OCI-M1 (cell line): ENCODE measurements at regions not wholly inside any gene's neighbourhood (a gene's known extent, or its start where the extent isn't known, plus 50 kb on each side); places are given as distances from the start of the nearest gene placed in this dataset.
A peak's percentile ranks its signal among the peaks of the same experiment; 100 is the strongest.

Experiments
- DNase-seq: peaks from one replicate; lab custom pipeline; 2025; lab: John Stamatoyannopoulos, UW

DNA sequence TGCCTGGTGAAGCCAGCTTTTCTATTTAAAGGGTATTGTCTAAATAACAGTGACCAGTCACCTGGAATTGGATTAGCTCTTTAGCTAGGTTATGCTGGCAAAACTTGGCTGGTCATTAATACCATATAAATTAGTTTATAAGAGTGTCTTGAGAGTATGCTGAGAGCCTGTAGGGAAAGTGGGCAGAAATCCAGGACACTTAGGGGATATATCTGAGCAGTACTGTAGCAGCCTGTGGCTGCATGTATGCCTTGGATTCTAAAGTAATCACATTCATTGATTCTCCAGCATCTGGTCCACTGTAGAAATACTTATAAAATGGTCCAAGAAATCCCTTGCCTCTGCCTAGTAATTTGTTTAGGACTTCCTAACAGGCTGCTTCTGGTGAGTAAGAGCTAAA lies 288.9 kb upstream of the DMAC1 start:
- DNase-seq = no peak

DNA sequence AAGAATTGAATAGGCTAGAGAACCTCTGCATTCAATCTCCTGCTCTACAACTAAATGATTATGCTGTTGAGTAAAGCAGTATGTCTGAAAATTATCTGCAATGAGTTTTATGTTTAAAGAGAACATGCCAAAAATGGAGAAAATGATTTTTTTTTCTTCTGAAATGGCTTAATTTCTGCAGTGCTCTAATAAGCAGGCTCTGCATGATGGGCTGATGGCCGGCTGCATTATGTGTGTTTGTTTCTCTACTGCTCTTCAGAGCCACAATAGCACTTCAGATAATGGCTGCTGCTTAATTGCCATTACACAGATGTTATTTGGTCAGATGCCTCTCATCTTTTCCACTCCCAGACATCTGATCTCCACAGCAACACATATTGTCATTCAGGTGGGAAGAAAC lies 286.4 kb upstream of the DMAC1 start:
- no peak for DNase-seq

DNA sequence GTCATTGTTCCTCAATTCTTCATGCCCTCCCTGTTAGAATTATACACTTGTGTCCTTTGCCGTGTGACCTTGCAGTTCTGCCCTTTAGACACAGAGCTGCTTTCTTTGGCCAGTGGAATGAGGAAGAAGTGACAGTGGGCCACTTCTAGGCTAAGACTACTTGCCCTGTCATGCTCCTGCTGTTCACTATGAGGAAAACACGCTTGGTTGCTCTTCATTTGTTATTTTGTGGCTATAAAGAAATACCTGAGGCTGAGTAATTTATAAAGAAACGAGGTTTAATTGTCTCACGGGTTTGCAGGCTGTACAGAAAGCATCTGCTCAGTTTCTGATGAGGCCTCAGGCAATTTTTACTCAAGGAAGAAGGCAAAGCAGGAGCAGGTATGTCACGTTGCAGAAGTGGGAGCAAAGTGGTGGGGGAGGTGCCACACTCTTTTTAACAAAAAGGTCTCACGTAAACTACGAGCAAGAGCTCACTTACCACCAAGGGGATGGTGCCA lies 279.1 kb upstream of the DMAC1 start:
- DNase-seq = peak; percentile 96

DNA sequence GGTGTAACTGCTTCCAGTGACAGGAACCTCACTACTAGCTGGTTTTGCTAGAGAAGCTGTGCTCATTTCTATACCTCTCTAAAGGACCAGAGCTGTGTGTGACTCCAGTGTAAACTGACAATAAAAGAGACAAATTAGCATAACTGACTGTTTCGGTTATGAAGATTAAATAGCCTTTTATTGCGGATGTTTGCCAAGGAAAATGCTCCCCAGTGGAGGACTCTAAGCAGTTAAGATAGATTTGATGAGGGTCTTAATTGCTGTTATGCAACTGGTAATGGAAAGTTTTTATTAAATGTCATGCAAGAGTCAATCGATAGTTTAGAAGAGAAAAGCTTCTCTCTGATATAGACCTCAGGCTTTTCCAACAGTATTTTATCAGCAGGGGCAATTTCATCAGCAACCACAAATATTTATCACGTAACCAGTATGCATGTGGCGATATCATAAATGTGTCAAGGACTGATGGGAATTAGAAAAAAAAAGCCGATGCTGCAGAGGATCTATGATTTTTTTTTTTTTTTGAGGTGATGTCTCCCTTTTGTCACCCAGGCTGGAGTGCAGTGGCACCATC lies 275.2 kb upstream of the DMAC1 start:
- no peak for DNase-seq

DNA sequence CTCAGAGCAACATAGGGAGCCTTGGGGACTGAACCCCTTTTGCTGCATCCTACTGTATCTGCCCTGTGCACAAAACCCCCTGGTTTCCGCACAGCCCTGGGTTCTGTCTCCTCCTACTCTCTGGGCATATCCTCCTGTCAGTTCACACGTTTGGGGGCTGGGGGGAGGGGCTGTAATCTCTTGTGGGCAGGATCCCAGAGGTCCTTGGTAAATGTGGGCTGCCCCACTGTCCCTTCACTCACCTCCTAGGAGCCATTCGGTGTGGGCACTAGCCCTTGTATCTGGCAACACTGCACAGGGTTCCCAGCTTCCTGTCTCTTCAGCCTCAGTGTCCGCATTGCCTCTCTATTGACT lies 271.8 kb upstream of the DMAC1 start:
- DNase-seq = no peak

DNA sequence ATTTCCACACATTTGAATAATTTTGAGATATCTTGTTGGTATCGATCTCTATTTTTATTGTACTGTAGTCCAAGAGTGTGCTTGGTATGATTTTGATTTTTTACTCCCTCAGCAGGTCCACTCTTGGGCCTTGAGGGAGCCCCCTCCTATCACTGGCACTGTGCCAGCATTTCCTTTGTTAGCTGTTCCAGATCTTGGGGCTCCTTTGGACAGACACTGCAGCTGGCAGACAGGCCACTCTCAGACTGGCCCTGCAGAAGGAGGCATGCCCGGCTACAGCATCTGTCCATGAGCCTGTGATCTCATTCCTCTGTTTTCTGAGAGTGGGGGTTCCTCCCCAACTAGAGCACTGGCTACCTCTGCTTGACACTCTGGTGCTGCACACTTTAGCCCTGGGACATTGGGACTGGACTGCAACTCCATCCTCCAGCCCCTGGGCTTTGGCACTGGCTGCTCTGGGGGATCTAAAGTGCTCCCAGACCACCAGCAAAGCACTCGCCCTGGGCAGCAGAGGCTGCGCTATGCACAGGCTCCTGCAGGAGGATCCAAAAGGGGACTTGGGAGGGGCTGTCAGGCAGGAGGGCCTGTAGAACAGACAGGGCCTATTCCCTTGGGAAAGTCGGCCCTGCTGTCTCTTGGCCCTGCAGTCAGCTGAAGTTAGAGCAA lies 271.3 kb upstream of the DMAC1 start:
- no peak for DNase-seq

DNA sequence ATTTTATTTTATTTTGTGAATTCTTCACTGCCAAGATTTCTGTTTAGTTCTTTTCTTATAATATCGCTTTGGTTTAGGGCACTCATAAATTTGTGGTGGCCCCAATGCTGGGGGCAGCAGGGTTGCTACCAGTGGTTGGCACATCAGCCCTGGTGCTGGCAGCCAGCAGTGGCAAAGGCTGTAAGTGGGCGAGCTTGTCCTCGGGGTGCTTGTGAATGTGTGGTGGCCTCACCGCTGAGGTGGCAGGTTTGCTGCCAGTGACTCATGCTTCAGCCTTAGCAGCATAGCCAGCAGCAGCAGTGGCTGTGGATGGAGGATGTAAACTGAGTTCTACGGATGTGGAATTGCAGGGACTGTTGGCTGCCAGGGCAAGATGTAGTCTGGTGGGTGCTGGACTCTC lies 262.9 kb upstream of the DMAC1 start:
- DNase-seq = no peak

DNA sequence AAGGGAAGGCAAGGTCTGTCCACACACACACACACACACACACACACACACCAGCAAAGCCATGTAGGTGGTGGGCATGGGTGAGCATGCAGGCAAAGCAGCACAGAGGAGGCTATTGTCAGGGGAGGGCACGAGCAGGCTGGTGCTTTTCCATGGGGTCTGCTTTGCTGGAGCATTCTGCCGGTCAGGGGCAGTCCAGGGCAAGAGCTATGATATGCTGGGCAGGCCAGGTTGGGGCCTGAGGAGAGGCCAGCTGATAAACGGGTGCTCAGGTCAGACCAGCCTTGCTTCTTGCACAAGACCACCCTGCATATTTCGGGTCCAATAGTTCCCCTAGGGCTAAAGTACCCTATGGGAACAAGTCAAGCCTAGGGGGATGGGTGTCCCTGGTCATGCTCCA lies 253.9 kb upstream of the DMAC1 start:
- no peak for DNase-seq

DNA sequence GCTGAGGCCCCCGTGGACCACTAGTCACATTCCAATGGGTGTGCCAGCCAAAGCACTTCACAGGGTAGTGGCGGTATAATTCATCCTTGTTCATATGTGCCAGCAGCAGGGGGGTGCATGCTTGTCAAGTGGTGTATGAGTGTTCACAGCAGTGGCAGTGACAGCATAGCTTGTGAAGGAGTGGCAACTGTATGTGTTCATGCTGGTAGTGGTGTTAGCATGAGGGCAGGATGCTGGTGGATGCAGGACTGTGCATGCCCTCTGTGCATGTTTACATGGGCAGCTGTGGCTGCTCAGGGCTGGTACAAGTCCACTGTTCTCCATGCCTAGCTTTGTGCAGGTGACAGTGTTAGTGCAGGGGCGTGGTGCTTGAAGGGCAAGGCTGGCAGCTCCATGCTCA lies 253.4 kb upstream of the DMAC1 start:
- no peak for DNase-seq

DNA sequence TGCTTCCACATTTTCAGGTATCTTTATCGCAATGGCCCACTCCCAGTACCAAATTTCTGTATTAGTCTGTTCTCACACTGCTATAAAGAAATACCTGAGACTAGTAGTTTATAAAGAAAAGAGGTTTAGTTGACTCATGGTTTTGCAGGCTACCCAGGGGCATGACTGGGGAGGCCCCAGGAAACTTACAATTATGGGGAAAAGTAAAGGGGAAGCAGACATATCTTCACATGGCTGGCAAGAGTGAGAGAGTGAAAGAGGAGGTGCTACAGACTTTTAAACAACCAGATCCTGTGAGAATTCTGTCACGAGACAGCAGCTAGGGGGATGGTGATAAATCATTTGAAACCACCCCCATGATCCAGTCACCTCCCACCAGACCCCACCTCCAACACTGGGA lies 238.2 kb upstream of the DMAC1 start:
- DNase-seq = no peak

DNA sequence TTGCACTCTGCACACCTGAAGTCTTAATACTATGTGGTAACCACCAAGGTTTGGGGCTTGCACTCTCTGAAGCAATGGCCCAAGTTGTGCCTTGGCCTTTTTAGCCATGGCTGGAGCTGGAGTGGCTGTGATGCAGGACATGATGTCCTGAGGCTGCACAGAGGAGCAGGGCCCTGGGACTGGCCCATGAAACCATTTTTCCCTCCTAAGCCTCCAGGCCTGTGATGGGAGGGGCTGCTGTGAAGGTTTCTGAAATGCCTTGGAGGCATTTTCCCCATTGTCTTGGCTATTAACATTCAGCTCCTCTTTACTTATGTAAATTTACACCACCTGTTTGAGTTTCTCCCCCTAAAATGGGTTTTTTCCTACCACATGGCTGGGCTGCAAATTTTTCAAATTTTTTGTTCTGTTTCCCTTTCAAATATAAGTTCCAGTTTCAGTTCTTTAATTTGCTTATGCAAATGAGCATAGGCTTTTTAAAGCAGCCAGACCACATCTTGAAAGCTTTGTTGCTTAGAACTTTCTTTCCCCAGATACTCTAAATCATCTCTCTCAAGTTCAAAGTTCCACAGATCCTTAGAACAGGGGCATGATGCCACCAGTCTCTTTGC lies 237.4 kb upstream of the DMAC1 start:
- DNase-seq = no peak

DNA sequence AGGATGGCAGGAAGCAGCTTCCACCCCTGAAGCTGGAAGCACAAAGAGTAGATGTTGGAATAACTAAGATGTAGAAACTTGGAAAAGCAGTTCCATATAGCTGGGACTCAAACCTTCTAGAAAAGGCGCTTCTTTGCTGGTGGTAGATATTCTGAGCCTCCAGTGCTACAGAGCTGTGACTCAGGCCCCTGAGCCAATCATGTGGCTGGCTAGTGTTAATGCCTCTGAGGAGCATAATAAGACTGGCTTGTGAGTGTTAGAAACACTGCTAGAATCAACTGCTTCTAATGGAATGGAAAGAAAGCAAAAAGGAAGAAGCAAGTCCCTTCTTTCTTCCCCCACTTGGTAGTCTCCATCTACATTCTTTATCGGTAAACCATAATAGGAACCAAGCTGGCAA lies 234.2 kb upstream of the DMAC1 start:
- DNase-seq = peak; percentile 89

DNA sequence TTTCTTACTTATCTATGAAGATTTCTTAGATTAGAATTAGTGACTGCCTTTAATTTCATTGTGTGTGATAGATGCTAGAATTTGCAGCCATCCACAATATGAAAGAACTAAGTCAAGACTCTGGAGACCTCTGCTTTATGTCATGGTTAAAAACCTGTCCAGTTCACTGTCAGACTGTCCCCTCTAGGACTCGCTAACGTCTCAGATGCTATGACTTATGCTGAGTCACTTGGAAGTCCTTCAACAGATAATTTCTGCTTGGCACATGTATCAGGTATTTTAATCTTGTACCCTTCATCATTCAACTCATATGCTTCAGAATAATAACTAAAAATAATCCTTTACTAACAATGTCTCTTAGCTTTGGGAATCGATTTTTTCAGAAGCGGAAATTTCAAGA lies 230.5 kb upstream of the DMAC1 start:
- peak; percentile 91 for DNase-seq

DNA sequence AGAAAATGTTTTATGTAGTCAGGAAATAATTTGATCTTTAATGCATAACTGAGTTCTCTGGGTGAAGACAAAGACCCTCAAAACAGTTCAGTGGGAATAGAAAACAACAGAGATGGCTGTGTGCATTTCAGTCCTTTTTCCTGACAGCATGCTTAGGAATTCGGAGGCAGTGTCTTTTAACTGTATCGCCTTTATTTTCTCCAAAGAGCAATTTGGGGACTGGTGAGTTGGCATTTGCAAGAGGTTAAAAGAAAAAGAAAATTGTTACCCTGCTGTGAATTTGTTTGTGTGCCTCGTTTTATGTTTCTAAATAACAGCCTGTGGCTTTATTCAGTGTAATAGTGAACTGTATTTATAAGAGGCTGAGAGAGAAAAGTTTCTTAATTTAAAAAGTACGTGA lies 227.8 kb upstream of the DMAC1 start:
- DNase-seq = no peak

DNA sequence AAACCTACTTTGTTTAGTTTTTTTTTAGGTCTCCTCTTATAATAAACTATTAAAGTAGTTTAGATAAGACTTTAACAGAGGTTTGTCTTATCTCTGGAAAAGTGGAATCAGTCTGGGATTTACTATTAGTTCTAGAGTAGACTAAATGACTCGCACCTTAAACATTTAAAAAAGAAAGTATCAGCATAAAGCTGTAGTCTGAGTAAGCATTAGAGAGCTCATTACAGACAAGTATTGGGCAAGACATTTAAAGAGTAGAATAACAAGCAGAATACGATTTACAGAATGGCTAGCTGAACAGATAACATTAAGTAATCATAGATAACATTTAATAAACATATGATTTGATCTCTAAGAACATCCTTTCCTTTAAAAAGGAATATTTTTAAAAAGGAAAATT lies 226.0 kb upstream of the DMAC1 start:
- no peak for DNase-seq

DNA sequence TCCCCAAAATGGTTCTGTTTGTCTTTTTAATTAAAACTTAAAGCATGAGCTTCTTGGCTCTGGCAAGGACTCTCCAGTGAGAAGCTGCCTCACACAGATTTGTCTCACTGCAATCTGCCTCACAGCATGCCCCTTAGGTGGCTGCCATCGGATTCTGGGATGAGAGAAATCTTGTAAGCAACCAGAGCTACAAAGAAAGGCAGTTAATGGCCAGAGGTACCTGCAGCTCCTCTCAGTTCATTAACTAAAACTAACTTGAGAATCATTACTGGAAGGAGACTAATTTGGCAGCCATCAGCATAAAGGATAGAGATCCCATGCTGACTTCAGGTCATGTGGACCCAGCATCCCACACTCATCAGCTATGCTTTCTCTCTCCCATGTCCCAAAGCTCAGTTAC lies 220.6 kb upstream of the DMAC1 start:
- DNase-seq = no peak

DNA sequence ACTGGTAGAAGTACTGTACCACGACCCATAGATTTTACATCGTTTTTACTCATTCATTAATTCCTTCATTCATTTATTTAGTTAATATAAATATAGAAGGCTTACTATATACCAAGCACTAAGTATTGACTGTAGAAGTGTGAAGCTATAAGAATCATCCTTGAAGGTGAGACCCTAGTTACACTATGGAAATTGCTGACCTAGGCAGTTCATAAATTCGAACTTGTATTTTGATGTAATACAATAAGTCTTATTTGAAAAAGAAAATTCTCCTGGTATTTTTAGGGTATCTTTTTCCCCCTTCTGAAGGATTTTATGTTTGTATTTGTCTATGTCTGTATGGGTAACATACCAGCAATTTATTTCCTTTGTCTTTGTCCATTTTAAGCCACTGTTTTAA lies 220.1 kb upstream of the DMAC1 start:
- DNase-seq = no peak

DNA sequence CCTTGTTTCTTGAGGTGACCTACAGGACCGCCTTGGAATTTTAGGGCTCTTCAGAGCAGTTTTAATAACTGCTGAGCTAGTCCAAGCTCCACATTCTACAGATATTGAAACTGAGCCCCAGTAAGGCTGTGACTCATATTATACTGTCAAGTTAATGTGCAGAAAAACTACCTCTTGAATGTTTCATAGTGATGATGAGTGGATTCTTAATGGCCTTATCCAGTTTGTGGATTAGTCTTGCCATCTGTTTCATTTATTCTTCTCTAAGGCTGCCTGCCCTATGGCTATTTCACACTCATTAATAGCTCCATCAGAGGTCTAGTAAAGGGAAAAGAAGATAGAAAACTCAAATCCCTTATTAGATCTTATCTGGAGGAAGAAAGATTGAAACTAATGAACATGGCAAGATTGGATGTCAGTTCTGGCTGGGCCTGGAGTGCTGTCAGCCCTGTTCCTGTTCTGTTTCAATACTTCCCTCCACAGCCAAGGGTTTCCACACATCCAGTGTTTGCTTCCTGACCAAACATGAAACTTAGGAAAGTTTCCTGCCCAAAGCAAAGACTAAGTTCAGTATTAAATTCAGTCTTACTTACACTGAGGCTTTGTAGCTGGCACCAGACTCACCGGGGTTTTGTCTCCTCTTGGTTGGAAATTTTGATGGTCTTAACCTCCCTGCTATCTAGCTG lies 215.6 kb upstream of the DMAC1 start:
- DNase-seq = no peak

DNA sequence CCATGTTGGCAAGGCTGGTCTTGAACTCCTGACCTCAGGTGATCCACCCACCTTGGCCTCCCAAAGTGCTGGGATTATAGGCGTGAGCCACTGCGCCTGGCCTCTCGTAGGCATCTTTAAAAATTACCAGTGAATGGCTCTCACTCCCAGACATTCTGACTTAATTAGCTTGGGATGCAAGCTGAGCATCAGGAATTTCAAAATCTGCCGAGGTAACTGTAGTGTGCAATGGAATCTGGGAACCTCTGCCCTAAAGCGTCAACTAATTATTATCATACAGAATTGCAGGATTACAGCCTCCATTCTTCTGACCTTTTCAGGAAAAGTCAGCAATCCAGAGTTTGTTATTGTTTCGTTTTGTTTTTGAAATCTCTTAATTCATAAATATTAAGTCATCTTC lies 213.4 kb upstream of the DMAC1 start:
- no peak for DNase-seq

DNA sequence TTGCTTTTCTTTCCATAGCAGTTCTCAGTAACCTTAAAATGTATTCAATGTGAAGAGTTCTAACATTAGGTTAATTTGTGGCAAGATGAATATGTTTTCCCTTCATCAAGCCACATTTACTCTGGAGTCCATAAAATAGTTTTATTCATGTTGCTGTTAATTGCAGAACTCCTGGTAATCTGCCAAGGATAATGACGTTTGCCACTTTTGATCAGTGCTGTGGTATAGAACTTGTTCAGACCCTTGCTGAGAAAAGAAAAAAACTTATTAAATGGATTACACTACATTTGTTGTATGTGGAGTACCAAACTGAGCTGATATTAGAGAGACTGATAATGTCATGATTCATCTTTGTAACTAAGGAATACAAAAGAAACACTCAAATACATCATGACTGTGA lies 212.4 kb upstream of the DMAC1 start:
- peak; percentile 92 for DNase-seq

DNA sequence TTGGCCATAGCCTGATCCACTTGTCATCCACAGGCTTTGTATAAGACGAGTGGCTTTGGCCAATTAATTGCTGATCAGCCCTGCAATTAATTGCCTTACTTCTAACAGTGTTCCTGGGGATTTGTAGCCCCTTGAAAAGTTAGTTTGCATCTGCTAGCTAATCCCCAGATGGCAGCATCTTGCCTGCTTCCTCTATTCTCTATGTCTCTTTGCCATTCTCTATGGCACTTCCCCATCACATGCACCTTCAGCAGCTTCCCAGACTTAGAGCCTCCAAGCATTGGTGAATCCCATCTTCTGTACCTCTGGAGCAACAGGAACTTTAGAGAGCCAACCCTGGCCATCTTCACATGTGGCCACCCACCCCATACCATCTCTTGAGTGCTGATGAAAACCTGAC lies 197.0 kb upstream of the DMAC1 start:
- no peak for DNase-seq

DNA sequence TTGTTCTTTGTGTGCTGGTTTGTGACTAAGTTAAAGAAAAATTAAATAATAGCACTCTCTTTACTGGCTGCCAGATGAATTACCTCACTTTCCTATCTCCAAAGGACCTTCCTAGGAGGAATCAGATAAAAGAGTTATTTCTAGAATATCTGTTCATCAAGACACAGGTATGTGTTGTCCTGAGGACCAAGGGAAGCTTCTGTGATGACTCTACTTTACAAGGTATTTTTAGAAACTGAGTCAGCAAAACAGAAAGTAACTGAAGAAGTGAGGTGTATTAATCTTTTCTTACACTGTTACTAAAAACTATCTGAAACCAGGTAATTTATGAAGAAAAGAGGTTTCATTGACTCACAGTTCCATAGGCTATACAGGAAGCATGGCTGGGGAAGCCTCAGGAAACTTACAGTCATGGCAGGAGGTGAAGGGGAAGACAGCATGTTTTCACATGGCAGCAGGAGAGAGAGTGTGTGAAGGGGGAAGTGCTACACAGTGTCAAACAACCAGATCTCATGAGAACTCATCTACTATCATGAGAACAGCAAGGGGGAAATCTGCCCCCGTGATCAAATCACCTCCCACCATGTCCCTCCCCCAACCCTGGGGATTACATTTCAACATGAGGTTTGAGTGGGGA lies 189.2 kb upstream of the DMAC1 start:
- DNase-seq = peak; percentile 95

DNA sequence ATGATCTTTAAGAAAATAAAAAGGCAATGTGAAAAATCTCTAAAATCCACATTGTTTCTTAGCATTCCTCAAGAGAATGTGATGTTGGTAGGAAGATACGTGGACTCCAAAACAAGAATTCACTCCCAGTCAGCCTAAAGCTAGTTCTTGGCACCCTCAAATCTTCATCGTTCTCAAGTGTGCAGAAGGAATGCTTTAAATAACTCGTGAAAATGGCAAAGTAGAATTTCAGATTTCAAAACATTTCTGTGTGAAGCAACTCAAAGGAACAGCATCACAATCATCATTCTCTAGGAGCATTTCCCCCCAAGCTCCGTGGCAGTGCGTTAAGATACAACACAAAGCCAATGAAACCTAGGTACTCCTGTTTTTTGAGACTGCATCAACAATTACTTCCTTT lies 185.1 kb upstream of the DMAC1 start:
- no peak for DNase-seq
